Activated T-cell treated with anti-CD3 and anti-CD28 coated beads, Interleukin-2, amount 50 U/mL, for 72 hours (primary cell): ENCODE measurements at regions not wholly inside any gene's neighbourhood (a gene's known extent, or its start where the extent isn't known, plus 50 kb on each side); places are given as distances from the start of the nearest gene placed in this dataset.

Experiments used
- ATAC-seq, 2 donors: fragments of 150-1000 bp; cut with Tn5 transposase; replicated peaks in 1 of 2; 2 replicates each; pipeline ENCODE4 v1.10.0; 2021; ENCODE audit warnings: moderate library complexity in 2 of 2, mild to moderate bottlenecking in 1 of 2
- DNase-seq, 2 donors: peaks; one replicate each; pipeline ENCODE4 v3.0.0; 2021 to 2022; ENCODE audit warnings: mixed read lengths in 1 of 2
- H3K27ac Mint-ChIP-seq: one replicate; pipeline ENCODE4 v1.8.0; 2022; ENCODE audit warnings: mild to moderate bottlenecking, moderate library complexity, mixed read lengths
- H3K27me3 Mint-ChIP-seq: one replicate; pipeline ENCODE4 v1.8.0; 2022; ENCODE audit warnings: low read depth, mixed read lengths
- H3K36me3 Mint-ChIP-seq, 2 donors: one replicate each; pipeline ENCODE4 v1.8.0; 2022; ENCODE audit warnings: mixed read lengths in 2 of 2, mild to moderate bottlenecking in 1 of 2; ENCODE audit not compliant: insufficient read depth in 2 of 2
- H3K4me1 Mint-ChIP-seq: one replicate; pipeline ENCODE4 v1.8.0; 2022; ENCODE audit warnings: low read depth, mixed read lengths
- H3K4me3 Mint-ChIP-seq, 2 donors: one replicate each; pipeline ENCODE4 v1.8.0; 2022; ENCODE audit warnings: mild to moderate bottlenecking in 2 of 2, mixed read lengths in 2 of 2, moderate library complexity in 2 of 2
- H3K9me3 Mint-ChIP-seq, 2 donors: one replicate each; pipeline ENCODE4 v1.8.0; 2022; ENCODE audit warnings: mixed read lengths in 2 of 2

GRCh38 chr2:196549052-196549451, 90.5 kb upstream of the CCDC150 start:
- peaks cover 12% of the 10 kb centered on the region for H3K27me3 Mint-ChIP-seq
- no peaks in the 10 kb centered on the region for H3K9me3 Mint-ChIP-seq
- H3K4me3 Mint-ChIP-seq, result no peak overlapping the region
- DNase-seq, result no peak
- no peaks in the 10 kb centered on the region for H3K36me3 Mint-ChIP-seq
- H3K27ac Mint-ChIP-seq, result no peak overlapping the region
- ATAC-seq, result no peak
- H3K4me1 Mint-ChIP-seq, result no peaks in the 10 kb centered on the region

- Mint-ChIP-seq H3K27ac (no peak overlapping the region), H3K36me3 (no peaks in the 10 kb centered on the region), H3K4me1 (no peaks in the 10 kb centered on the region), H3K27me3 (peaks cover 12% of the 10 kb centered on the region), H3K4me3 (no peak overlapping the region), H3K9me3 (no peaks in the 10 kb centered on the region)
- DNase-seq, result no peak
- no peak for ATAC-seq
Measured at GRCh38 chr2:196551014-196551413, 88.5 kb upstream of the CCDC150 start.

GRCh38 chr2:196555161-196555560, 84.4 kb upstream of the CCDC150 start:
- Mint-ChIP-seq H3K4me1 (no peaks in the 10 kb centered on the region), H3K27me3 (peaks cover 17% of the 10 kb centered on the region), H3K4me3 (no peak overlapping the region), H3K36me3 (no peaks in the 10 kb centered on the region), H3K9me3 (no peaks in the 10 kb centered on the region), H3K27ac (no peak overlapping the region)
- ATAC-seq, result no peak
- no peak for DNase-seq

- peaks cover 0 to under 1% of the 10 kb centered on the region in 2 donors for H3K9me3 Mint-ChIP-seq
- no peak overlapping the region for H3K27ac Mint-ChIP-seq
- H3K4me3 Mint-ChIP-seq, result no peak overlapping the region
- no peak for ATAC-seq
- DNase-seq, result no peak
- peaks cover 16% of the 10 kb centered on the region for H3K27me3 Mint-ChIP-seq
- H3K36me3 Mint-ChIP-seq, result no peaks in the 10 kb centered on the region
- H3K4me1 Mint-ChIP-seq, result no peaks in the 10 kb centered on the region
Measured at GRCh38 chr2:196555726-196556125, 83.8 kb upstream of the CCDC150 start.

- H3K9me3 Mint-ChIP-seq, result peaks cover 0 to 4% of the 10 kb centered on the region in 2 donors
- H3K4me3 Mint-ChIP-seq, result no peak overlapping the region
- H3K27me3 Mint-ChIP-seq, result peaks cover 5% of the 10 kb centered on the region
- ATAC-seq, result no peak
- H3K4me1 Mint-ChIP-seq, result no peaks in the 10 kb centered on the region
- peaks cover 0 to 1% of the 10 kb centered on the region in 2 donors for H3K36me3 Mint-ChIP-seq
- H3K27ac Mint-ChIP-seq, result no peak overlapping the region
- DNase-seq, result no peak
Measured at GRCh38 chr2:196558497-196558896, 81.0 kb upstream of the CCDC150 start.

GRCh38 chr2:196563876-196564275, 75.6 kb upstream of the CCDC150 start:
- DNase-seq (no peak), ATAC-seq (no peak)
- Mint-ChIP-seq H3K4me3 (no peak overlapping the region), H3K27me3 (peaks cover 20% of the 10 kb centered on the region), H3K9me3 (peaks cover 0 to 4% of the 10 kb centered on the region in 2 donors), H3K27ac (no peak overlapping the region), H3K4me1 (no peaks in the 10 kb centered on the region), H3K36me3 (peaks cover 0 to 1% of the 10 kb centered on the region in 2 donors)

- Mint-ChIP-seq H3K9me3 (peaks cover 0 to 4% of the 10 kb centered on the region in 2 donors), H3K4me3 (no peak overlapping the region), H3K4me1 (no peaks in the 10 kb centered on the region), H3K27ac (no peak overlapping the region), H3K36me3 (peaks cover 0 to 1% of the 10 kb centered on the region in 2 donors), H3K27me3 (peaks cover 16% of the 10 kb centered on the region)
- DNase-seq (no peak), ATAC-seq (no peak)
Measured at GRCh38 chr2:196565106-196565765, 74.3 kb upstream of the CCDC150 start.

- Mint-ChIP-seq H3K4me1 (no peaks in the 10 kb centered on the region), H3K27ac (no peak overlapping the region), H3K27me3 (peaks cover 17% of the 10 kb centered on the region), H3K4me3 (no peak overlapping the region), H3K9me3 (peaks cover 0 to 2% of the 10 kb centered on the region in 2 donors), H3K36me3 (peaks cover 0 to 1% of the 10 kb centered on the region in 2 donors)
- DNase-seq (no peak), ATAC-seq (no peak)
Measured at GRCh38 chr2:196565982-196566381, 73.5 kb upstream of the CCDC150 start.

- Mint-ChIP-seq H3K27ac (no peak overlapping the region), H3K36me3 (no peaks in the 10 kb centered on the region), H3K27me3 (peaks cover 28% of the 10 kb centered on the region), H3K9me3 (no peaks in the 10 kb centered on the region), H3K4me1 (no peaks in the 10 kb centered on the region), H3K4me3 (no peak overlapping the region)
- DNase-seq (no peak), ATAC-seq (no peak)
Measured at GRCh38 chr2:196566961-196567666, 72.4 kb upstream of the CCDC150 start.

- no peak overlapping the region for H3K27ac Mint-ChIP-seq
- H3K4me1 Mint-ChIP-seq, result no peaks in the 10 kb centered on the region
- no peaks in the 10 kb centered on the region for H3K36me3 Mint-ChIP-seq
- peaks cover 0 to 2% of the 10 kb centered on the region in 2 donors for H3K9me3 Mint-ChIP-seq
- peaks cover 34% of the 10 kb centered on the region for H3K27me3 Mint-ChIP-seq
- H3K4me3 Mint-ChIP-seq, result no peak overlapping the region
- DNase-seq (no peak), ATAC-seq (no peak)
Measured at GRCh38 chr2:196568506-196568905, 71.0 kb upstream of the CCDC150 start.

- no peak overlapping the region for H3K27ac Mint-ChIP-seq
- no peak overlapping the region for H3K4me3 Mint-ChIP-seq
- peaks cover 40% of the 10 kb centered on the region for H3K27me3 Mint-ChIP-seq
- DNase-seq (no peak), ATAC-seq (no peak)
- peaks cover 0 to 3% of the 10 kb centered on the region in 2 donors for H3K9me3 Mint-ChIP-seq
- H3K4me1 Mint-ChIP-seq, result peaks cover 6% of the 10 kb centered on the region
- H3K36me3 Mint-ChIP-seq, result no peaks in the 10 kb centered on the region
Measured at GRCh38 chr2:196584903-196585302, 54.6 kb upstream of the CCDC150 start.

GRCh38 chr2:196586511-196586991, 53.0 kb upstream of the CCDC150 start:
- H3K4me1 Mint-ChIP-seq, result peaks cover 6% of the 10 kb centered on the region
- no peaks in the 10 kb centered on the region for H3K36me3 Mint-ChIP-seq
- H3K27me3 Mint-ChIP-seq, result peaks cover 56% of the 10 kb centered on the region
- H3K4me3 Mint-ChIP-seq, result no peak overlapping the region
- H3K9me3 Mint-ChIP-seq, result peaks cover 0 to 3% of the 10 kb centered on the region in 2 donors
- ATAC-seq (peak; percentile 34 to 53), DNase-seq (no peak)
- H3K27ac Mint-ChIP-seq, result no peak overlapping the region

GRCh38 chr2:196587056-196587455, 52.5 kb upstream of the CCDC150 start:
- Mint-ChIP-seq H3K27me3 (peaks cover 61% of the 10 kb centered on the region), H3K4me3 (no peak overlapping the region), H3K36me3 (no peaks in the 10 kb centered on the region), H3K4me1 (peaks cover 6% of the 10 kb centered on the region), H3K27ac (no peak overlapping the region), H3K9me3 (peaks cover 0 to 3% of the 10 kb centered on the region in 2 donors)
- ATAC-seq, result no peak
- DNase-seq, result no peak
